ENCODE measurements at regions not wholly inside any gene's neighbourhood (a gene's known extent, or its start where the extent isn't known, plus 50 kb on each side); places are given as distances from the start of the nearest gene placed in this dataset.
A peak's percentile ranks its signal among the peaks of the same experiment; 100 is the strongest.

- H3K9me3 ChIP-seq = no peaks in the 10 kb centered on the region
Observed at GRCh38 chr2:13110825-13111224, 394.1 kb downstream of the TRIB2 start.

GRCh38 chr2:13113002-13113401 is 396.3 kb downstream of the TRIB2 start:
- Histone ChIP-seq H3K36me3 (no peaks in the 10 kb centered on the region), H3K9me3 (no peaks in the 10 kb centered on the region), H3K4me3 (no peak overlapping the region), H3K27ac (no peak overlapping the region), H3K4me1 (no peaks in the 10 kb centered on the region), H3K27me3 (ENCODE audit: low read depth) (no peaks in the 10 kb centered on the region)
- intact Hi-C loops (cut with DNase I) = no loop called here
- DNase-seq (no peak), ATAC-seq (no peak)
- TF ChIP-seq, protein P1, sequence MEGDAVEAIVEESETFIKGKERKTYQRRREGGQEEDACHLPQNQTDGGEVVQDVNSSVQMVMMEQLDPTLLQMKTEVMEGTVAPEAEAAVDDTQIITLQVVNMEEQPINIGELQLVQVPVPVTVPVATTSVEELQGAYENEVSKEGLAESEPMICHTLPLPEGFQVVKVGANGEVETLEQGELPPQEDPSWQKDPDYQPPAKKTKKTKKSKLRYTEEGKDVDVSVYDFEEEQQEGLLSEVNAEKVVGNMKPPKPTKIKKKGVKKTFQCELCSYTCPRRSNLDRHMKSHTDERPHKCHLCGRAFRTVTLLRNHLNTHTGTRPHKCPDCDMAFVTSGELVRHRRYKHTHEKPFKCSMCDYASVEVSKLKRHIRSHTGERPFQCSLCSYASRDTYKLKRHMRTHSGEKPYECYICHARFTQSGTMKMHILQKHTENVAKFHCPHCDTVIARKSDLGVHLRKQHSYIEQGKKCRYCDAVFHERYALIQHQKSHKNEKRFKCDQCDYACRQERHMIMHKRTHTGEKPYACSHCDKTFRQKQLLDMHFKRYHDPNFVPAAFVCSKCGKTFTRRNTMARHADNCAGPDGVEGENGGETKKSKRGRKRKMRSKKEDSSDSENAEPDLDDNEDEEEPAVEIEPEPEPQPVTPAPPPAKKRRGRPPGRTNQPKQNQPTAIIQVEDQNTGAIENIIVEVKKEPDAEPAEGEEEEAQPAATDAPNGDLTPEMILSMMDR (IDR thresholded peaks at IDR 0.05) = no peak

More at GRCh38 chr2:13110825-13111224, 394.1 kb downstream of the TRIB2 start:
- Histone ChIP-seq H3K4me3 (no peak overlapping the region), H3K4me1 (no peaks in the 10 kb centered on the region), H3K27ac (no peak overlapping the region), H3K36me3 (no peaks in the 10 kb centered on the region), H3K27me3 (ENCODE audit: low read depth) (no peaks in the 10 kb centered on the region)
- no peak for ATAC-seq
- intact Hi-C loops (cut with DNase I) = no loop called here
- TF ChIP-seq, protein P1 (IDR thresholded peaks at IDR 0.05) = no peak
- no peak for DNase-seq

DNA sequence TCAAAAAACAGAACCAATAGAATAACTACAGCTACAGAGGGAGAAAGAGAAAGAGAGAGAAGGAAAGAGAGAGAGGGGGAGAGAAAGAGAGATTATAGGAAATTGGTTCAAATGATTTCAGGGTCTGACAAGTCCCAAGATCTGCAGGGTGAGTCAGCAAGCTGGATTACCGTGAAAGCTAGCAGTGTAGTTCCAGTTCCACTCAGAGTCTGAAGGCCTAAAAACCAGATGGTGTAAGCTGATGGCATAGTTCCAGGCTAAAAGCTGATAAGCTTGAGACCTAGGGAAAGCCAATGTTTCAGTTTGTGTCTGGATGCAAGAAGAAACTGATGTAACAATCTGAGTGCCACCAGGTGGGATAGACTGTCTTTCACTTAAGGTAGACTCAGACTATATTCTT is 397.7 kb downstream of the TRIB2 start:
- H3K4me3 ChIP-seq = no peak overlapping the region
- no peak overlapping the region for H3K27ac ChIP-seq
- peak in 1 of 2 donors; percentile 38 for ATAC-seq
- H3K4me1 ChIP-seq = no peaks in the 10 kb centered on the region
- no peaks in the 10 kb centered on the region for H3K36me3 ChIP-seq
- DNase-seq = no peak
- no peaks in the 10 kb centered on the region for H3K9me3 ChIP-seq
- no peaks in the 10 kb centered on the region for H3K27me3 ChIP-seq (ENCODE audit: low read depth)
- intact Hi-C loops (cut with DNase I) = no loop called here
- TF ChIP-seq, protein P1 (IDR thresholded peaks at IDR 0.05) = no peak

DNA sequence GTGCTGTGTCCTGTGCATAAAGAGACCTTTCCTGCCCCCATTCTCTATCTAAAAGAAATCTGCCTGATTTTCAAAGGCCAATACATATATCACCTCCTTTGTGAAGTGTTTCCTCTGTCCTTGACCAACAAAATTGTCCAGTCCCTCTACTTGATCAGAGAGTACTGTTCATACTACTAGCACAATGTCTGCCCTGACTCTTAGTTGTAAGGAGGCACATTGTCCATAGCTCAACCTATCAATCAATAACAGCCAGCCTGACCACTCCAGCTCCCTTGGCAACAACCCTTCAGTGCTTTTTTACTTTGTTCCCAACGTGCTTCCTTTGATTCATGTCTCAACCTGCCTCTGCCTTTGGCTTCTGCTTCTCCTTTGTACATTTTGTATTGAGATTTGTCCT is 398.9 kb downstream of the TRIB2 start:
- H3K9me3 ChIP-seq = no peaks in the 10 kb centered on the region
- intact Hi-C loops (cut with DNase I) = no loop called here
- no peaks in the 10 kb centered on the region for H3K27me3 ChIP-seq (ENCODE audit: low read depth)
- no peak for ATAC-seq
- H3K36me3 ChIP-seq = no peaks in the 10 kb centered on the region
- TF ChIP-seq, protein P1 (IDR thresholded peaks at IDR 0.05) = no peak
- H3K27ac ChIP-seq = no peak overlapping the region
- no peak for DNase-seq
- no peak overlapping the region for H3K4me3 ChIP-seq
- no peaks in the 10 kb centered on the region for H3K4me1 ChIP-seq

DNA sequence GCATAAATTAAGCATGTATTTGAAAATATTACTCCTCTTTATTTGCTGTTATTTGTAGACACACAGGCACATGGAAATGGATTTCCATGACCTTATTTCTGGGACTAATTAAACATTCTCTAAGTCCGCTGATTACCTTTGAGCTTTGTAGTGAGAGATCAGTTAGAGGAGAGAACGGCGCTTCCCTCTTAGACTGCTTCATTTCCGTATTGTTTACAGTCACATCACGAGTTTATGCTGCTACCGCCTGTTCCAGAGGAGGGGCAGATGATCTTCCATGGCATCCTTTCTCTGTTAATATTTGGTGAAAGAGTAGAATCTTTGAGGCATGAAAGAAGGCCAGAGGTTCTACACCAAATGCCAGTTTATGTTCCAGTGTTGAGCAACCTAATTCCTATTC is 404.4 kb downstream of the TRIB2 start:
- no peaks in the 10 kb centered on the region for H3K4me1 ChIP-seq
- no peak for DNase-seq
- intact Hi-C loops (cut with DNase I) = no loop called here

More for the DNA sequence above, 404.4 kb downstream of the TRIB2 start:
- Histone ChIP-seq H3K4me3 (no peak overlapping the region), H3K9me3 (no peaks in the 10 kb centered on the region), H3K36me3 (no peaks in the 10 kb centered on the region), H3K27me3 (ENCODE audit: low read depth) (no peaks in the 10 kb centered on the region), H3K27ac (no peak overlapping the region)
- TF ChIP-seq, protein P1 (IDR thresholded peaks at IDR 0.05) = no peak
- no peak for ATAC-seq

All from lower lobe of right lung (tissue), 2 donors.